Osteoblast (primary cell): ENCODE measurements at regions not wholly inside any gene's neighbourhood (a gene's known extent, or its start where the extent isn't known, plus 50 kb on each side); places are given as distances from the start of the nearest gene placed in this dataset.
"Not testable (repeated sequence)": the region's sequence is repeated elsewhere in the genome, so short reads cannot be mapped to it uniquely, and the experiment has no call there.

Experiments
- DNase-seq: peaks from one replicate; pipeline ENCODE4 v3.0.0; 2011; ENCODE audit warnings: low spot score, mixed read lengths; ENCODE audit not compliant: insufficient read length; ENCODE audit errors: missing footprints
- H2AFZ ChIP-seq: 2 replicates; pipeline ENCODE4 v1.6.0; 2011; ENCODE audit warnings: mild to moderate bottlenecking, low read length
- H3K27ac ChIP-seq: 2 replicates; pipeline ENCODE4 v1.5.1; 2011; ENCODE audit warnings: mild to moderate bottlenecking, low read depth, low read length, moderate library complexity
- H3K27me3 ChIP-seq: 2 replicates; pipeline ENCODE4 v1.6.0; 2012; ENCODE audit warnings: mild to moderate bottlenecking, control low read depth, inconsistent platforms, low read length, moderate library complexity; ENCODE audit not compliant: insufficient read depth
- H3K36me3 ChIP-seq: 2 replicates; pipeline ENCODE4 v1.5.1; 2011; ENCODE audit warnings: mild to moderate bottlenecking, low read length, control low read depth, moderate library complexity; ENCODE audit not compliant: insufficient read depth
- H3K4me1 ChIP-seq: 2 replicates; pipeline ENCODE4 v1.5.1; 2011; ENCODE audit warnings: mild to moderate bottlenecking, low read length, control low read depth, moderate library complexity; ENCODE audit not compliant: insufficient read depth
- H3K4me2 ChIP-seq: 2 replicates; pipeline ENCODE4 v1.6.0; 2011; ENCODE audit warnings: mild to moderate bottlenecking, low read length; ENCODE audit not compliant: insufficient read depth
- H3K4me3 ChIP-seq: fragments of 200-600 bp; sonication (generic); 3 replicates; pipeline ENCODE4 v1.5.1; 2012; ENCODE audit warnings: mild to moderate bottlenecking, low read length, inconsistent platforms; ENCODE audit not compliant: insufficient read depth
- H3K79me2 ChIP-seq: 2 replicates; pipeline ENCODE4 v1.6.0; 2012; ENCODE audit warnings: mild to moderate bottlenecking, low read length, control low read depth, inconsistent platforms; ENCODE audit not compliant: insufficient read depth
- H3K9me3 ChIP-seq: 2 replicates; pipeline ENCODE4 v1.5.1; 2011; ENCODE audit warnings: low read depth, low read length, control low read depth
- H4K20me1 ChIP-seq: 2 replicates; pipeline ENCODE4 v1.6.0; 2012; ENCODE audit warnings: mild to moderate bottlenecking, low read length, control low read depth; ENCODE audit not compliant: insufficient read depth
- TF ChIP-seq, protein P1 (sequence below): IDR thresholded peaks from 2 replicates; pipeline ENCODE4 v1.5.1; 2011; ENCODE audit warnings: mild to moderate bottlenecking, low read depth, low read length, moderate library complexity; ENCODE audit errors: extremely low read depth

DNA sequence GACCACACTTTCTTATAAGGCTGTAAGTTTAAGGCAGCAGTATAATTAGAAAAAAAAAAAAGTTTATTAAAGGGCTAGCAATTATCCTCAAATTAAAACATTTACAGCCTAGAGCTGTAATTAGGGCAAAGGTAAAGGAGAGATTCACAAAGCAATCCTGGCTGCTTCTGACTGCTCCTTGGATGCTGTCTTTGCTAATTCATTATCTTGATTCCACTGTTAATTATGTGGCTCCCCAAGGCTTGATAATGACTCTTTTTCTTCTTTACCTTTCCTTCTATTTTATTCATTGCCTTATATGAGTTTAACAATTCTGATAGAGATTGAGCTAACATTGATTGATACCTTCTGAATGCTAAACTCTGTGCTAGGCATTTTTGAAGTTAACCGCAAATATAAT lies 476.5 kb downstream of the DTWD2 start:
- TF ChIP-seq, protein P1, sequence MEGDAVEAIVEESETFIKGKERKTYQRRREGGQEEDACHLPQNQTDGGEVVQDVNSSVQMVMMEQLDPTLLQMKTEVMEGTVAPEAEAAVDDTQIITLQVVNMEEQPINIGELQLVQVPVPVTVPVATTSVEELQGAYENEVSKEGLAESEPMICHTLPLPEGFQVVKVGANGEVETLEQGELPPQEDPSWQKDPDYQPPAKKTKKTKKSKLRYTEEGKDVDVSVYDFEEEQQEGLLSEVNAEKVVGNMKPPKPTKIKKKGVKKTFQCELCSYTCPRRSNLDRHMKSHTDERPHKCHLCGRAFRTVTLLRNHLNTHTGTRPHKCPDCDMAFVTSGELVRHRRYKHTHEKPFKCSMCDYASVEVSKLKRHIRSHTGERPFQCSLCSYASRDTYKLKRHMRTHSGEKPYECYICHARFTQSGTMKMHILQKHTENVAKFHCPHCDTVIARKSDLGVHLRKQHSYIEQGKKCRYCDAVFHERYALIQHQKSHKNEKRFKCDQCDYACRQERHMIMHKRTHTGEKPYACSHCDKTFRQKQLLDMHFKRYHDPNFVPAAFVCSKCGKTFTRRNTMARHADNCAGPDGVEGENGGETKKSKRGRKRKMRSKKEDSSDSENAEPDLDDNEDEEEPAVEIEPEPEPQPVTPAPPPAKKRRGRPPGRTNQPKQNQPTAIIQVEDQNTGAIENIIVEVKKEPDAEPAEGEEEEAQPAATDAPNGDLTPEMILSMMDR = no peak
- no peak overlapping the region for H3K4me3 ChIP-seq
- no peaks in the 10 kb centered on the region for H3K4me1 ChIP-seq
- no peak for DNase-seq
- H3K4me2 ChIP-seq = no peak overlapping the region
- no peak overlapping the region for H2AFZ ChIP-seq
- no peaks in the 10 kb centered on the region for H3K36me3 ChIP-seq
- H3K27ac ChIP-seq = no peak overlapping the region
- H3K9me3 ChIP-seq = no peaks in the 10 kb centered on the region
- no peaks in the 10 kb centered on the region for H4K20me1 ChIP-seq
- no peaks in the 10 kb centered on the region for H3K79me2 ChIP-seq
- H3K27me3 ChIP-seq = no peaks in the 10 kb centered on the region

DNA sequence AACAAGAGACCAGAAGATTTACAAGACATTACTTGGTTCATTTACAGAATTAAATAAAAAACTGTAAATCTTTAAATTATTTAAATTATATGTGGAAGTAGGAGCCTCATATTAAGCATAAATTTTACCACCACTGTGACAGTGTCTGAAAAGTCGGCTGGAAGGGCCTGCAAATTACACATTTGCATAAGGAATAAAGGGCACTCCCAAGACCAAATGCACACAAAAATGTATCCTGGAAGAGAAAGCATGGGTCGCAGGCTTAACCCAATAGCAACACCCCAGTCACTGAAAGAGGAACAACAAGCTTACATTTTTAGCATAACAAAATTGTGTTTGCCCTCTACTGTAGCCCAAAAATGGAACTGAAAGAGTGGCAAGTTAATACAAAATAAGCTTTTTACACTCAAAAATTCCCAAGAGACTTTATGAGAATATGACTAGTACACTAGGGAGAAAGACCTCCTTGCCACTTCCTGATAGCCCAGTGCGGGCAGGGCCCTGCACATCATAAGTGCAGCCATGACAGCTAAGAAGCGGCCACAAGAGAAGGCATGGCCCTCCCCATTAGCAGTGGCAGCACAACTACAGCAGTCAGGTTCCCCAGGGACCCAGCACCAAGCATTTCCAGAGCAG lies 482.0 kb downstream of the DTWD2 start:
- Histone ChIP-seq H3K4me2 (no peak overlapping the region), H3K79me2 (no peaks in the 10 kb centered on the region), H3K4me1 (no peaks in the 10 kb centered on the region), H3K4me3 (no peak overlapping the region), H2AFZ (no peak overlapping the region), H3K27ac (no peak overlapping the region), H3K9me3 (no peaks in the 10 kb centered on the region), H3K27me3 (no peaks in the 10 kb centered on the region), H4K20me1 (no peaks in the 10 kb centered on the region), H3K36me3 (no peaks in the 10 kb centered on the region)
- TF ChIP-seq, protein P1 = no peak
- no peak for DNase-seq

DNA sequence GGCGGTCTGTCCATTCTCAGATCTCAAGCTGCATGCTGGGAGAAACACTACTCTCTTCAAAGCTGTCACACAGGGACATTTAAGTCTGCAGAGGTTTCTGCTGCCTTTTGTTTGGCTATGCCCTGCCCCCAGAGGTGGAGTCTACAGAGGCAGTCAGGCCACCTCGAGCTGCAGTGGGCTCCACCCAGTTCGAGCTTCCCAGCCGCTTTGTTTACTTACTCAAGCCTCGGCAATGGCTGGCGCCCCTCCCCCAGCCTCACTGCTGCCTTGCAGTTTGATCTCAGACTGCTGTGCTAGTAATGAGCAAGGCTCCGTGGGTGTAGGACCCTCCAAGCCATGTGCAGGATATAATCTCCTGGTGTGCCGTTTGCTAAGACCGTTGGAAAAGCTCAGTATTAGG lies 486.1 kb downstream of the DTWD2 start:
- H3K79me2 ChIP-seq, H3K4me2 ChIP-seq, H3K4me3 ChIP-seq, H3K27ac ChIP-seq, H3K36me3 ChIP-seq, DNase-seq, H3K27me3 ChIP-seq, H3K9me3 ChIP-seq, H4K20me1 ChIP-seq, H2AFZ ChIP-seq, H3K4me1 ChIP-seq: not testable (repeated sequence)

DNA sequence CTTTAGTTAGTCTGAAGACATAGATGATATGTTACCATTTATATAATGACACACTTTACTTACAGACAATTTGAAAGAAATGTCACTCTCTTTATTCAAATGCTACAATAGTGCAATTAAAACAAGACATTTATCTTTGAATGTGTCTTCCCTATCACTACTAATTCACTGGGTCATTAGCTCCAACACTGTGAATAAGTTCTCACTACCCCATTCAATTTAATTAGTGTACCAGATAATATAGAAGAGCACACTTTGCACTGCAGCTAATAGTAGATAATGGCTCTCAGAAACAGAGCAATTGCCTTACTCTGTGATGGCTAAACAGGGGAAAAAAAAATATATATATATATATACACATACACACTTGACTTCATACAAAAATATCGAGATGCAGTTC lies 497.0 kb downstream of the DTWD2 start:
- Histone ChIP-seq H3K9me3 (no peaks in the 10 kb centered on the region), H4K20me1 (no peaks in the 10 kb centered on the region), H3K27ac (no peak overlapping the region), H3K4me1 (no peaks in the 10 kb centered on the region), H3K79me2 (no peaks in the 10 kb centered on the region), H2AFZ (no peak overlapping the region), H3K36me3 (no peaks in the 10 kb centered on the region), H3K27me3 (no peaks in the 10 kb centered on the region), H3K4me2 (no peak overlapping the region), H3K4me3 (no peak overlapping the region)
- DNase-seq = no peak
- TF ChIP-seq, protein P1 = no peak
